HepG2 (cell line): ENCODE measurements at regions not wholly inside any gene's neighbourhood (a gene's known extent, or its start where the extent isn't known, plus 50 kb on each side); places are given as distances from the start of the nearest gene placed in this dataset.

Experiments
- ATAC-seq: fragments of 200-7000 bp; cut with Tn5 transposase; 3 replicates; pipeline ENCODE4 v1.9.1; 2020; ENCODE audit warnings: mild to moderate bottlenecking, moderate library complexity
- BruUV-seq: library from RNA; stranded (reverse); fragments of 400-500 nt; replicated peaks from 2 replicates; lab custom pipeline; 2021; lab: Mats Ljungman, UMichigan
- CTCF ChIA-PET: fragments of 300-600 bp; formaldehyde crosslinking; extraction: SDS; loops from one replicate; lab custom pipeline; 2021; ENCODE audit warnings: low total read pairs, inconsistent platforms, low intra/inter-chr PET ratio; lab: Yijun Ruan, JAX
- POLR2A ChIA-PET: fragments of 350-600 bp; sonication (Branson Sonifier 250); formaldehyde crosslinking; loops from one replicate; lab custom pipeline; 2020; ENCODE audit warnings: antibody characterized with exemption, inconsistent platforms; lab: Yijun Ruan, JAX
- DNase-seq: peaks from one replicate; pipeline ENCODE4 v3.0.0-alpha.2; 2015; ENCODE audit warnings: low spot score
- FAIRE-seq: peaks from 3 replicates; lab custom pipeline; 2011; peaks lifted over from hg19 to GRCh38; lab: Jason Lieb, UNC
- H2AFZ ChIP-seq: one replicate; pipeline ENCODE4 v1.6.1; 2011; ENCODE audit warnings: low read length, inconsistent platforms
- H3K27ac ChIP-seq: fragments of 300-600 bp; 3 replicates; pipeline ENCODE4 v1.8.0; 2011; ENCODE audit warnings: mixed run types, mild to moderate bottlenecking, mixed read lengths, low read length, inconsistent platforms; ENCODE audit not compliant: insufficient read depth; ENCODE audit errors: extremely low read length
- H3K27me3 ChIP-seq, 2 experiments: fragments of 200-600 bp in 1 of 2; 2 replicates in 1 of 2; 3 replicates in 1 of 2; pipeline versions ENCODE4 v1.6.0 to v1.8.0; 2011; ENCODE audit warnings: low read length in 2 of 2, mild to moderate bottlenecking in 2 of 2, moderate library complexity in 2 of 2, inconsistent platforms in 1 of 2; ENCODE audit not compliant: insufficient read depth in 2 of 2, control insufficient read depth in 1 of 2
- H3K36me3 ChIP-seq, 2 experiments: fragments of 200-600 bp in 1 of 2; replicated peaks in 1 of 2; 2 replicates in 1 of 2; 3 replicates in 1 of 2; pipeline versions ENCODE4 v1.5.1 to v1.8.0; 2011; ENCODE audit warnings: low read length in 2 of 2, inconsistent platforms in 1 of 2; ENCODE audit not compliant: insufficient read depth in 2 of 2, control insufficient read depth in 1 of 2
- H3K4me1 ChIP-seq: 2 replicates; pipeline ENCODE4 v1.5.1; 2012; ENCODE audit warnings: low read length, inconsistent platforms; ENCODE audit not compliant: insufficient read depth
- H3K4me2 ChIP-seq: 2 replicates; pipeline ENCODE4 v1.6.0; 2011; ENCODE audit warnings: low read depth, low read length, inconsistent platforms
- H3K4me3 ChIP-seq, 3 experiments: fragments of 200-600 bp in 1 of 3; sonication (generic), shearing (Covaris generic) in 1 of 3; replicated peaks in 1 of 3; 2 replicates each; pipeline ENCODE4 v1.5.1; 2011 to 2016; ENCODE audit warnings: low read length in 3 of 3, inconsistent platforms in 2 of 3, low read depth in 2 of 3, mild to moderate bottlenecking in 2 of 3, control low read depth in 1 of 3, mixed read lengths in 1 of 3; ENCODE audit not compliant: insufficient read depth in 1 of 3
- H3K79me2 ChIP-seq: one replicate; pipeline ENCODE4 v1.6.1; 2011; ENCODE audit warnings: low read length, inconsistent platforms; ENCODE audit not compliant: insufficient read depth
- H3K9ac ChIP-seq: 2 replicates; pipeline ENCODE4 v1.6.0; 2011; ENCODE audit warnings: mild to moderate bottlenecking, low read depth, low read length, inconsistent platforms; ENCODE audit not compliant: insufficient read depth
- H3K9me3 ChIP-seq: 2 replicates; pipeline ENCODE4 v1.5.1; 2012; ENCODE audit warnings: mild to moderate bottlenecking, low read length
- H4K20me1 ChIP-seq: 2 replicates; pipeline ENCODE4 v1.6.0; 2011; ENCODE audit warnings: inconsistent platforms, mild to moderate bottlenecking, low read length, moderate library complexity; ENCODE audit not compliant: insufficient read depth
- EHMT2 ChIP-seq: fragments of 200-600 bp; sonication (generic); IDR thresholded peaks from 2 replicates; pipeline ENCODE4 v1.7.0; 2017; ENCODE audit warnings: antibody characterized with exemption, low read depth, low read length, borderline replicate concordance
- FOXA1 ChIP-seq, 2 experiments: fragments of 450-650 bp in 1 of 2; sonication (generic) in 1 of 2; formaldehyde crosslinking in 1 of 2; IDR thresholded peaks; 2 replicates each; pipeline versions ENCODE4 v1.4.0 to v1.6.1; 2016 to 2020; ENCODE audit warnings: missing genetic modification reagents in 1 of 2
- GFI1 ChIP-seq: sonication (generic); formaldehyde crosslinking; IDR thresholded peaks from 2 replicates; pipeline ENCODE4 v1.5.0; 2020; ENCODE audit warnings: missing genetic modification reagents, mild to moderate bottlenecking, borderline replicate concordance
- HHEX ChIP-seq: IDR thresholded peaks from 2 replicates; pipeline ENCODE4 v1.6.1; 2016; ENCODE audit warnings: control low read depth
- HOXA5 ChIP-seq: sonication (generic); formaldehyde crosslinking; IDR thresholded peaks from 2 replicates; pipeline ENCODE4 v1.4.0; 2020; ENCODE audit warnings: missing genetic modification reagents
- THAP9 ChIP-seq: sonication (generic); formaldehyde crosslinking; IDR thresholded peaks from 2 replicates; pipeline ENCODE4; 2020; ENCODE audit warnings: missing genetic modification reagents, mild to moderate bottlenecking, borderline replicate concordance
- ZBTB26 ChIP-seq: IDR thresholded peaks from 2 replicates; pipeline ENCODE4 v1.6.1; 2016; ENCODE audit warnings: missing compliant biosample characterization, missing genetic modification reagents, borderline replicate concordance
- ZBTB4 ChIP-seq: sonication (generic); formaldehyde crosslinking; IDR thresholded peaks from 2 replicates; pipeline ENCODE4 v1.4.0; 2020; ENCODE audit warnings: missing genetic modification reagents, mild to moderate bottlenecking, borderline replicate concordance
- ZNF550 ChIP-seq: sonication (generic); formaldehyde crosslinking; IDR thresholded peaks from 2 replicates; pipeline ENCODE4 v1.4.0; 2020; ENCODE audit warnings: mild to moderate bottlenecking, missing genetic modification reagents, borderline replicate concordance
- WGBS: methylation state at CpG from one replicate; pipeline ENCODE4 v1.1.6; 2017; ENCODE audit warnings: low lambda C conversion rate; 5-methylcytosine and 5-hydroxymethylcytosine counted together
- in situ Hi-C: cut with HindIII; loops from 2 replicates; pipeline ENCODE4 v1.10.0; 2017; ENCODE audit warnings: low pct_unique_long_range_greater_than_20kb; ENCODE audit not compliant: extremely low pct_ligation_motif_present
- intact Hi-C: fragments of 100-400 bp; cut with micrococcal nuclease; formaldehyde crosslinking; loops from one replicate; pipeline ENCODE4 v1.10.0; 2022; ENCODE audit not compliant: unreplicated experiment
- TF ChIP-seq, protein P1 (sequence below): sonication (generic); formaldehyde crosslinking; IDR thresholded peaks from 2 replicates; pipeline ENCODE4 v1.4.0; 2020; ENCODE audit warnings: mild to moderate bottlenecking, missing genetic modification reagents
- TF ChIP-seq, protein P2 (sequence below): sonication (generic); formaldehyde crosslinking; IDR thresholded peaks from 2 replicates; pipeline ENCODE4 v1.4.0; 2020; ENCODE audit warnings: mild to moderate bottlenecking, missing genetic modification reagents

DNA sequence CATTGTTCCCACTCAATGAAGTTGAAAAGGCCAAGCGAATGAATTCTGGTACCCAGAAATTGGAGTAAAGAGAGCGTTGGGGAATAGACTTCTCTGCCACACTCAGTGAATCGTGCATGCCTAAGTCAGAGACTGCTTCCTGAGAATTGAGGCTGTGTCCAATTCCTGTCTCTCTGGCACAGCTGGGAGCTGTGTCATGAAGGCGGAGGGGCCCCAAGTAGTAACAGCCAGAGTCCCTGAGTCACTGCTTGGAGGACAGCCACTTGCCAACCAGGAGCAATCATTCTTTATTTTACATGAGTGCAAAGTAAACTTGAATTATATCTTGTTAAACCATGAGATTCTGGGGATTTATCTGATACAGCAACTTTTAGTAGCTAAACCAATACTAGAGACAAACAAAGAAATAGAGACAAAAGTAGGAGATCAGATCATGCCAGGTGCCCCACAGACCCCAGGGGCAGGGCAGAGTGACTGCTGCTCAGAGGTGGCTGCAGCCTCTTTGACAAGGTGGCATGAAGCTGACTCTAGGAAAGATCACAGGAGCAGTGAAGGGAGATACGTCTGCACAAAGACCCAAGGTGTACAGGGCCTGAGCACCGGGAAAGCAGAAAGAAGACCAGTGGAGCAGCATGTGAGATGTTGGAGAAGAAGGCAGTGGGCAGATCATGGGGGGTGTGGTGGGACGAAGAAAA, 246.0 kb downstream of the GADD45G start (continued):
- TF ChIP-seq FOXA1 (IDR thresholded peaks at IDR 0.05) (no peak), FOXA1 (CRISPR knock-in tag; IDR thresholded peaks at IDR 0.05) (no peak)
- TF ChIP-seq, all 625 proteins: peak for 0

DNA sequence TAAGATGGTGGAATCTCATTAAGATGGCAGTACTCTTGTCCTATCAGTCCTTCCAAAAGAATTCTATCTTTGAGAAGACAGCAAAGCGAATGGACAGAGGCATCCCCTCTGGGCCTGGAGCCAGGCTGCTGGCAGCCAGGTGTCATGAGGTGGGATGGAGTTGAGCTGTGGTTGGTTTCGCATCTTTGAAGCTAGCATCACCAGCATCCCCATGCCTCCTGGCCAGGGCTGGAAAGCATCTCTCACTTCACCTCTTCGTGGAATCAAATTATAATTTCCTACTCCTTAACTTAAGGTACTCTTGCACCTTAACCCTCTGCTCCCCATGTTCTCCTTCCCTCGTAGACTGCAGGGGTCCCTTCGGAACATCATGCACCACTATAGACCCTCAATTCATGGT, 248.3 kb downstream of the GADD45G start:
- ATAC-seq: no peak
- no peak overlapping the region for H3K9ac ChIP-seq
- H4K20me1 ChIP-seq: no peaks in the 10 kb centered on the region
- no peaks in the 10 kb centered on the region for H3K79me2 ChIP-seq
- no peaks in the 10 kb centered on the region for H3K36me3 ChIP-seq
- DNase-seq: no peak
- POLR2A ChIA-PET: no interaction called here
- CTCF ChIA-PET: no interaction called here
- no TSS peak for BruUV-seq
- no peak overlapping the region for H3K27ac ChIP-seq
- no peak overlapping the region for H3K4me2 ChIP-seq
- H3K4me3 ChIP-seq: no peak overlapping the region
- H2AFZ ChIP-seq: no peak overlapping the region
- no peaks in the 10 kb centered on the region; a peak in 1 of 5 replicates for H3K27me3 ChIP-seq
- H3K9me3 ChIP-seq: no peaks in the 10 kb centered on the region
- no peak for FAIRE-seq
- intact Hi-C loops: no loop called here
- no peaks in the 10 kb centered on the region for H3K4me1 ChIP-seq
- in situ Hi-C loops: no loop called here
- 35% methylated on average over 5 of the region's 5 CpGs for WGBS
- no peak for TF ChIP-seq HHEX
- no peak for TF ChIP-seq HOXA5 (CRISPR knock-in tag)
- TF ChIP-seq EHMT2: no peak
- TF ChIP-seq GFI1 (CRISPR knock-in tag): no peak
- TF ChIP-seq, protein P1, sequence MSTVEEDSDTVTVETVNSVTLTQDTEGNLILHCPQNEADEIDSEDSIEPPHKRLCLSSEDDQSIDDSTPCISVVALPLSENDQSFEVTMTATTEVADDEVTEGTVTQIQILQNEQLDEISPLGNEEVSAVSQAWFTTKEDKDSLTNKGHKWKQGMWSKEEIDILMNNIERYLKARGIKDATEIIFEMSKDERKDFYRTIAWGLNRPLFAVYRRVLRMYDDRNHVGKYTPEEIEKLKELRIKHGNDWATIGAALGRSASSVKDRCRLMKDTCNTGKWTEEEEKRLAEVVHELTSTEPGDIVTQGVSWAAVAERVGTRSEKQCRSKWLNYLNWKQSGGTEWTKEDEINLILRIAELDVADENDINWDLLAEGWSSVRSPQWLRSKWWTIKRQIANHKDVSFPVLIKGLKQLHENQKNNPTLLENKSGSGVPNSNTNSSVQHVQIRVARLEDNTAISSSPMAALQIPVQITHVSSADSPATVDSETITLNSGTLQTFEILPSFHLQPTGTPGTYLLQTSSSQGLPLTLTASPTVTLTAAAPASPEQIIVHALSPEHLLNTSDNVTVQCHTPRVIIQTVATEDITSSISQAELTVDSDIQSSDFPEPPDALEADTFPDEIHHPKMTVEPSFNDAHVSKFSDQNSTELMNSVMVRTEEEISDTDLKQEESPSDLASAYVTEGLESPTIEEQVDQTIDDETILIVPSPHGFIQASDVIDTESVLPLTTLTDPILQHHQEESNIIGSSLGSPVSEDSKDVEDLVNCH (CRISPR knock-in tag): no peak
- no peak for TF ChIP-seq ZBTB4 (CRISPR knock-in tag)
- no peak for TF ChIP-seq THAP9 (CRISPR knock-in tag)
- no peak for TF ChIP-seq ZNF550 (CRISPR knock-in tag)
- TF ChIP-seq, protein P2, sequence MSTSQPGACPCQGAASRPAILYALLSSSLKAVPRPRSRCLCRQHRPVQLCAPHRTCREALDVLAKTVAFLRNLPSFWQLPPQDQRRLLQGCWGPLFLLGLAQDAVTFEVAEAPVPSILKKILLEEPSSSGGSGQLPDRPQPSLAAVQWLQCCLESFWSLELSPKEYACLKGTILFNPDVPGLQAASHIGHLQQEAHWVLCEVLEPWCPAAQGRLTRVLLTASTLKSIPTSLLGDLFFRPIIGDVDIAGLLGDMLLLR: no peak
- no peak for TF ChIP-seq ZBTB26 (CRISPR knock-in tag)
